ENCODE measurements at regions not wholly inside any gene's neighbourhood (a gene's known extent, or its start where the extent isn't known, plus 50 kb on each side); places are given as distances from the start of the nearest gene placed in this dataset.

GRCh38 chr4:15198070-15198727 is 195.9 kb downstream of the CPEB2 start:
- TF ChIP-seq CTCF (conservative IDR thresholded peaks at IDR 0.05) (no peak), ZFX (IDR thresholded peaks at IDR 0.05) (no peak)

Measured in C4-2B (cell line).